ENCODE measurements at regions not wholly inside any gene's neighbourhood (a gene's known extent, or its start where the extent isn't known, plus 50 kb on each side); places are given as distances from the start of the nearest gene placed in this dataset.
A peak's percentile ranks its signal among the peaks of the same experiment; 100 is the strongest.

GRCh38 chr2:145028101-145028920 is 508.4 kb upstream of the ZEB2 start:
- DNase-seq = no peak

GRCh38 chr2:145026456-145027455 is 506.8 kb upstream of the ZEB2 start:
- no peak for DNase-seq

DNA sequence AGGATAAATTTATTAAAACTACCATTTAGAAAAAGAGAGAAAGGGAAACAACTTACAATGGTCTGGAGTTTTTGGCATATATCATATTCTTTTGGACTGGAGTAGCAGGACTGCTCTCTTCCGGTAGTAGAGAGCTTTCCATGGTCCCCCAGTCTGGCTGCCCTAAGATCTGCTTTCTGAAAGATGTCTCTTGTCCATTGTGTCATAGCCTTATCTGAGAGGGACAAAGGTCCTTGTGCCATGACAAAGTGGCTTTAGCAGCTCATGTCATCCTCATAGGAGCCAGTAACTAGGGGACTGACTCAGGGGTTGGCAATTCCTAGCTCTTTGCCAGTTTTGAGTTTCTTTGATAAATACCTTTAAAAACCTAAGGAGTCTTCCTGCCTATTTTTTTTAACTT is 505.5 kb upstream of the ZEB2 start:
- no peak for DNase-seq

DNA sequence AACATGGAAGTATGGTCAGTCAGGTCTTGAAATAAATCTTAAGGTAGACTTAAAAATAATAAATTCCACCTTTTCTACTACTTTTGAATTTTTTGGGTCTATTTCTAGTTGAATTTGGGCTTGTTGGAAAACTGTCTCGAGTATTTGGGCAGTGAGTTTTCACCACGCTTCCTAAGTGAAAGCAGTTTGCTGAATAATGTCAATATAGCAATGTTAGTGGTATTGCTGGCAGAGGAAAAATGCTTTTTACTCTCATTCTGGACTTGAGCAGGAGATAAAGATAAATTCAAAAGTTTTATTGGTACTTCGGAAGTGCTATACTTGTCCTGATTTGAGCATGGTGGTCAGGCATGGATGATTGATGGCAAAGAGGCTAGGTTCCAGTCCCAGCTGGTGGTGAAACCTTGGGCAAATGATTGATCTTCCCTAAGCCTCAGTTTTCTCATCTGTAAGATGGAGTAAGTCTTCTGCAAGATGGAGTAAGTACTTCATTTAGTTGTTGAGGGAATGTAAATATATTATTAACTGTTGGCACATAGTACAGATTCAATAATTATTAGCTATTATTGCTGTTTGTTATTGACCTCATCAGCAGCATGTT is 503.5 kb upstream of the ZEB2 start:
- DNase-seq = no peak

DNA sequence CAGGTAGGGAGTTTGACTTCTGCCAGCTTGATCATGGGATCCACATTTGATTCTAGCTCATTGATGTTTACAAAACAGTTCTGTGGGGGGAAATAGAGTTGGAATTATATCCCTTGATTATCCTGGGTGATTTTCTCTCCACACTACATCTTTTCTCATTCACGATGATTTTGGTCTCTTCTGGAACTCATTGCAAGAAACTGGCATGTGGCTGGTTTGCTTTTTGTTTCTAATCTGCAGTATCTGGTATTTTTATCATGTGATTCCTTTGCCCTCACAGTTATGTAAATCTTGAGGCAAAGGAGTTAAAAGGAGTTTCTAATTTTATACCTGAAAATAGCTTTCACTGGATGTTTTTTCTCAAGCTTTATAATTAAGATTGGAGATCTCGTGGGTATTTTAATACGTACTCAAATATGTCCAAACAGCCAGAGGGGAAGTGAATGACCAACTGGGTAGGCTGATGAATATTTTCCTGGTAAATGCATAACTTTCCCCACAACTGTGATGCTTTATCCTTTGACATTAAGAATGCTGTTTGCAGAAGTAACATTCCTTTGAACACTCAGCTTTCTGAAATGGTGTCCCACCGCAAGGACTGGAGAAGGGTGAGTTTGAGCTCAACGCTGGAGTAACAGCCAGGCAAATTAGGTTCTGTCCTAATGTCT is 502.9 kb upstream of the ZEB2 start:
- no peak for DNase-seq

DNA sequence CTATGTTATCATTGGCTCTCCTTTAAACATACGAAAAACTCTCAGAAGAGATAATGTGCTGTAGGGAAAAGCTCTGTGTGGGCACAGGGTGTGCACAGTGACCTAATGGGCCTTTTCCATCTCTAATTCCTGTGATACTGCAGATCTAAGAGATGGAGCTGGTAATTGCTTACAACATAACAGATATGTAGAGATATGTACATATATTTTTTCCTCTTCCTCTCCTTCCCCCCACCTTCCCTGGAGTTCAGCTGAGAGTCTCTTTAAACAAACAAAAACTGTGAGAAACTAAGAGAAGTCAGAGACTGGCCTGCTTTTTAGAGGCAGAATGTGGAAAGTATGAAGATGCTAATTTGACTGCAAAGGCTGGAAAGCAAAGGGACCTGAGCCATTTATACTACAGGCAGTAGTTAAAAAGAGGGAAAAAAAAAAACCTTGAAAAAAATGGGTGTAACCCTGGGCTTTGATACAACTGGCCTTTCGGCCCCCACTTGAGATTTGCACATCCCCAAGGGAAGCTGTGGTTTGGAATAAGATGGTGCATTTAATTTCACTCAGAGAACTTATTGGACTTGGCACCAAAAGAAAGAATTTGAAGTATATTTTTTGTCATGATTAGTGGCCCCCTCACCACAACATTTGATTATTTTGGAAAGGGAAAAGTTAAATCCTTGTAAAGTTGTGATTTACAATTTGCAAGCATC is 502.2 kb upstream of the ZEB2 start:
- no peak for DNase-seq

DNA sequence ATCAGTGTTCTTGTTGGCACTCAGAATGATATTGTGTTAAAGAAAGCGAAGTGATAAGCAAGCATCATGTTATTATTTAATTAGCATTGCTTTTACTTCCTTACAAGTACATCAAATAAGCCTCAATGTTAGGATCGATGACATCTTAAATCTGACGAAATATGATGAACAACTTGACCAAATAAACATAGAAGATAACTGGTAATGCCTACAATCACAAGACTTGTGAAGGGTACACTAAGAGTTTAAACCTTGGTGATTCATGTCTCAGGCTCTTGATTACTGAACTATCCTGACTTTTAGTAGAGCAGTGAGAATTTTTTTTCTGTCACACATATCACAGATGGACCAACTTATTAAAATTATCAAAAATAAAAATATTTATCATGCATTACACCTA is 500.8 kb upstream of the ZEB2 start:
- no peak for DNase-seq

- DNase-seq = no peak
Measured at GRCh38 chr2:145020139-145020538, 500.2 kb upstream of the ZEB2 start.

- no peak for DNase-seq
Measured at GRCh38 chr2:145018502-145018901, 498.6 kb upstream of the ZEB2 start.

GRCh38 chr2:145017149-145017548 is 497.2 kb upstream of the ZEB2 start:
- DNase-seq = no peak

DNA sequence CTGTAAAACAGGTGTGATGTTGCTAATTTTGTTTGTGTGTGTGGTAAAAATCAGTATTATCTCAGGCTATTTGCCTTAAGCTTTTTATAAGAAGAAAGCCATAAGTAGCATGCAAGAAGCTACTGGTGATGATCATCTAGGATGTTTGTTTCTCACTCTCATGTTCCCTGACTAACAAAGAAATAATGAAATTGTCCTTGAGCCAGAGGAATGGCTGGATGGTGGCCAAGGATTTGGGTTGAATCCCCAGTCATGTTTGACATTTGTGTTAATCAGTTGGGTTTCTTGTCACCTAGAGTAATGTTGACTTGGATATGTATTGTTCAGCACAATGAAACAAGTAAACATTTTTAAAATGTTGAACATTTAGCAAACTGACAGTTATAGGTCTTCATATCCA is 496.8 kb upstream of the ZEB2 start:
- DNase-seq = no peak

DNA sequence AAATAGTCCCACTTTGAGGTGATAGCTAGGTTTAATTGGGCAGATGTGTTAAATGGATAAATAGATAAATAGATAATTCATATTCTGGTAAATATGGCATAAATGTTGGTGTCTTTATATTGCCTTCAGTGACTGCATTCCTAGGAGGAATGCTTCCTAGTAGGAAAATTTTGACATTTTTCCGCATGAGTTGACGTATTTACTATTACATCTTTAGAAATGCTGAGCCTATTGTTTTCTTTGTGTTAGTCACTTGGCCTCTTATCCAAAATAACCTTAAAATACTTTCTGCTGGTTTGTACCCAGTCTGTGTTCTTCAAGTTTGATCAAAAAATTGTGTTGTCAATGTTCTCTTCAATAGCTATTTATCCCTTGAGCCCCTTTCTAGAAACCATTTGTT is 495.6 kb upstream of the ZEB2 start:
- DNase-seq = no peak

- no peak for DNase-seq
Measured at GRCh38 chr2:145012806-145013205, 492.9 kb upstream of the ZEB2 start.

DNA sequence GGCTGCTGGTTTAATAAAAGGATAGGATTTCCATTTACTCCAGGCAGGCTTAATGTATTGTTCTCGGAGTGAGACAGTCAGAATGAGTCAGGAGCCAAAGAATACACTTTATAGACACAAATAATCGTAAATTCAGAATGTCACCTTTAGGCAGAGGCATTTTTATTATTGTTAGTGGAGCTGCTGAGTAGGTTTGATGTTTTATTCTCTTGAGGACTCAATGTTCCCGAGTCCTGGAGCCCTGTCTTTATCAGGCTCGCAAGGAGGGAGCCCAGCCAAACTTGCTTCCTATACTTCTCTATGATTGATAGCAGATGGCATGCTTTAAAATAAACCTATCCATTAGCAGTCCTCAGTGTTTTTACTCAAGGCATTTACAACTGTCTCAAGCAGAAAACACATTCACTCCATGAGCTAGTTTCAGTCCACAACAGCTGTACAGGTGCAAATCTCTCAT is 492.3 kb upstream of the ZEB2 start:
- peak; percentile 11 for DNase-seq

- no peak for DNase-seq
Measured at GRCh38 chr2:145010635-145011034, 490.7 kb upstream of the ZEB2 start.

DNA sequence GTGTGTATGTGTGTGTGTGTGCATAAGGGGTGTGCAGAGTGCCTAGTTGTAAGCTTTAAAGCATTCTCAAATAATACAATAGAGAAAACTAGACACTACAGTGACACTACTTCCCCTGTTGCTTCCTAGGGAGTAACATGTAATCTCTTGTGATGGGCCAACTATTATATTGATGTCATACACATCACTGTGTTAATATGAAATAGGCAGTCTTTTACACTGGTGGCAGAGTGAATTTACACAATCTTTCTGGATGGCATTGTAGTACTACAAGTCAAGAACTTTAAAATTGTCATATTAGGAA is 488.0 kb upstream of the ZEB2 start:
- no peak for DNase-seq

- no peak for DNase-seq
Measured at GRCh38 chr2:145007093-145007959, 487.4 kb upstream of the ZEB2 start.

DNA sequence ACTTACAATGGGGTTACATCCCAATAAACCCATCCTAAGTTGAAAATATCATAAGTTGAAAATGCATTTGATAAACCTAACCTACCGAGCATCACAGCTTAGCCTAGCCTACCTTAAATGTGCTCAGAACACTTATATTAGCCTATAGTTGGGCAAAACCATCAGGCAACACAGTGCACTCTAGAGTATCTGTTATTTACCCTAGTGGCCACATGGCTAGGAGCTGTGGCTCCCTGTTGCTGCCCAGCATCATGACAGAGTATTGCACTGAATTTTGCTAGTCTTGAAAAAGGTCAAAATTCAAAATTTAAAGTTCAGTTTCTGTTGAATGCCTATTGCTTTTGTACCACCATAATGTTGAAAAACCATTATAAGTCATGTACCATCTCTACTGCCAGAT is 482.7 kb upstream of the ZEB2 start:
- no peak for DNase-seq

GRCh38 chr2:145000376-145000775 is 480.5 kb upstream of the ZEB2 start:
- DNase-seq = no peak

DNA sequence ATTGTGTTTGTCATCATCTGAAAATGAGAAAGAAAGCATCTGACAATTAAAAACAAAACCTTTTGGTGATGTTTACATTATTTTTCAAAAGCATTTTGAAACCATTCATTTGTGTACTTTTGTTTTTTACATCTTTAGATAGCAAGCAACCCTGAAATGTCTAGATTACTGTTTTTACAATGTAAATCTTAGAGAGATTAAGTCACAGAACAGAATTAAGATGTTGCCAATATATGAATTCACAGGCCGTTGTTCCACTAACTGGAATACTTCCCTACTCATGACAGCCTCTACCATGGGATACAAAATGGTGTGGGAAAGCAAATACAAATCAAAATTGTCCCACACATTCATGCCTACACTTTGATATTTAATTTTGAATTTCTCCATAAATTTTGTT is 480.0 kb upstream of the ZEB2 start:
- DNase-seq = no peak

All from NCI-H187 treated with DMSO at 0.1 percent for 48 hours (cell line).